Fibroblast of lung (primary cell): ENCODE measurements at regions not wholly inside any gene's neighbourhood (a gene's known extent, or its start where the extent isn't known, plus 50 kb on each side); places are given as distances from the start of the nearest gene placed in this dataset.

Source experiments
- DNase-seq, 2 donors: peaks; one replicate each; pipeline versions ENCODE4 v3.0.0 to v3.0.0-alpha.2; 2010; ENCODE audit warnings: low read depth in 2 of 2
- H2AFZ ChIP-seq: 2 replicates; pipeline ENCODE4 v1.5.1; 2012; ENCODE audit warnings: low read length, control low read depth, inconsistent platforms
- H3K27ac ChIP-seq: 2 replicates; pipeline ENCODE4 v1.5.1; 2011; ENCODE audit warnings: low read length, control low read depth; ENCODE audit not compliant: insufficient read depth
- H3K27me3 ChIP-seq: 2 replicates; pipeline ENCODE4 v1.5.1; 2011; ENCODE audit warnings: mild to moderate bottlenecking, low read length; ENCODE audit not compliant: control insufficient read depth, insufficient read depth
- H3K36me3 ChIP-seq: 2 replicates; pipeline ENCODE4 v1.5.1; 2011; ENCODE audit warnings: low read length; ENCODE audit not compliant: control insufficient read depth, insufficient read depth
- H3K4me1 ChIP-seq: 2 replicates; pipeline ENCODE4 v1.5.1; 2011; ENCODE audit warnings: low read length; ENCODE audit not compliant: control insufficient read depth, insufficient read depth; ENCODE audit errors: extremely low read depth
- H3K4me2 ChIP-seq: 2 replicates; pipeline ENCODE4 v1.5.1; 2011; ENCODE audit warnings: low read length, control low read depth; ENCODE audit not compliant: insufficient read depth; ENCODE audit errors: extremely low read depth
- H3K4me3 ChIP-seq, 4 experiments: fragments of 200-600 bp in 1 of 4; sonication (generic) in 1 of 4; replicated peaks in 1 of 4; 2 replicates each; pipeline ENCODE4 v1.5.1; 2011 to 2016; ENCODE audit warnings: low read length in 4 of 4, low read depth in 3 of 4, mild to moderate bottlenecking in 3 of 4, control low read depth in 2 of 4, inconsistent platforms in 1 of 4, mixed read lengths in 1 of 4; ENCODE audit not compliant: insufficient read depth in 1 of 4; ENCODE audit errors: control extremely low read depth in 1 of 4
- H3K79me2 ChIP-seq: 2 replicates; pipeline ENCODE4 v1.5.1; 2012; ENCODE audit warnings: mild to moderate bottlenecking, low read length, inconsistent platforms; ENCODE audit not compliant: control insufficient read depth, insufficient read depth
- H3K9ac ChIP-seq: 2 replicates; pipeline ENCODE4 v1.5.1; 2011; ENCODE audit warnings: mild to moderate bottlenecking, low read length, control low read depth; ENCODE audit not compliant: insufficient read depth
- H3K9me3 ChIP-seq: 2 replicates; pipeline ENCODE4 v1.5.1; 2012; ENCODE audit warnings: low read depth, low read length; ENCODE audit not compliant: control insufficient read depth, insufficient read depth
- H4K20me1 ChIP-seq: 2 replicates; pipeline ENCODE4 v1.5.1; 2011; ENCODE audit warnings: low read length; ENCODE audit not compliant: control insufficient read depth, insufficient read depth; ENCODE audit errors: extremely low read depth
- CTCF ChIP-seq, 2 donors: IDR thresholded peaks in 1 of 2; conservative IDR thresholded peaks in 1 of 2; 1 replicate in 1 of 2; 2 replicates in 1 of 2; pipeline ENCODE4 v1.5.1; 2011 to 2012; ENCODE audit warnings: low read length in 2 of 2, control low read depth in 1 of 2, inconsistent platforms in 1 of 2, low read depth in 1 of 2, mild to moderate bottlenecking in 1 of 2
- EZH2 ChIP-seq: IDR thresholded peaks from 2 replicates; pipeline ENCODE4 v1.5.1; 2012; ENCODE audit warnings: low read length, control low read depth, mild to moderate bottlenecking; ENCODE audit errors: missing control alignments

- H3K27ac ChIP-seq = no peak overlapping the region
- H3K36me3 ChIP-seq = no peaks in the 10 kb centered on the region
- TF ChIP-seq EZH2 (no peak), CTCF (conservative IDR thresholded peaks at IDR 0.05 in 1 of 2, IDR thresholded peaks at IDR 0.05 in 1 of 2; ENCODE audit: low read depth in 1 of 2, low read length in 2 of 2) (no peak)
- no peaks in the 10 kb centered on the region for H3K79me2 ChIP-seq
- H3K9me3 ChIP-seq = no peaks in the 10 kb centered on the region
- H2AFZ ChIP-seq = no peak overlapping the region
- H3K4me3 ChIP-seq = no peak overlapping the region
- H3K4me2 ChIP-seq = no peak overlapping the region
- H3K27me3 ChIP-seq = no peaks in the 10 kb centered on the region
- no peaks in the 10 kb centered on the region for H4K20me1 ChIP-seq
- no peak overlapping the region for H3K9ac ChIP-seq
- no peaks in the 10 kb centered on the region for H3K4me1 ChIP-seq
- no peak for DNase-seq
Observed at GRCh38 chr5:52648726-52649125, 139.0 kb upstream of the ITGA1 start.

GRCh38 chr5:52655163-52655562 is 132.6 kb upstream of the ITGA1 start:
- H3K27me3 ChIP-seq = no peaks in the 10 kb centered on the region

DNA sequence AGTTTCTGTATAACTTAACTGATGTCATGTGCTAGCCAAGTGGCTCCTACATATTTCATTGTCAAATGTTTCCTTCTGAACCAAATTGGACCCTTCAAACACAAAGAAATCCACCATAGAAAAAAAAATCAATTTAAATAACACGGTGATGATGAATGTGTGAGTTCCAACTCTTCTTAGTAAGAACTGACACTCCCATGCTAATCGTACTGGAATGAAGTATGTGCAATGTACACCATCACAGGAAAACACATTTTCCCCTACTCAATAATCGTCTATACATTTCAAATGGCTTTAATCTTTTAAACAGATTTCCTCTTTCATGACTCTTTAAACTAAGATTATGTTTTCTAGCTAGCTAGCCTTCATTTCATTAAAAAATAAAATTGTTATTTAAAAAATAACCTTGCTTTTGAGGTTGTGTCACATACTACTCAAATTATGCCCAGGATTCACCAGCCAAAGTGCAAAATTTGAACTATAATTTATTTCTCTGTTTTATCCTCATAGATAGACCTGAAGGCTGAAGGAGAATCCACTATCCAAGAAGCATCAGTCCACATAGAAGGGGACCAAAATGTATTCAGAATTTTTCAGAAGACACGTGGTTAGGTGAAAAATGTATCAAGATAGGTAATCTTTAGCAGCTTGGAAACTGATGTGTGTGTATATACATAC is 131.0 kb upstream of the ITGA1 start:
- Histone ChIP-seq H3K9ac (no peak overlapping the region), H3K9me3 (no peaks in the 10 kb centered on the region), H3K4me3 (no peak overlapping the region), H3K36me3 (no peaks in the 10 kb centered on the region), H3K4me1 (no peaks in the 10 kb centered on the region), H3K27ac (no peak overlapping the region), H4K20me1 (no peaks in the 10 kb centered on the region), H2AFZ (no peak overlapping the region), H3K4me2 (no peak overlapping the region), H3K27me3 (no peaks in the 10 kb centered on the region), H3K79me2 (no peaks in the 10 kb centered on the region)
- TF ChIP-seq EZH2 = no peak
- no peak for TF ChIP-seq CTCF (conservative IDR thresholded peaks at IDR 0.05 in 1 of 2, IDR thresholded peaks at IDR 0.05 in 1 of 2; ENCODE audit: low read depth in 1 of 2, low read length in 2 of 2)
- DNase-seq = no peak

More at GRCh38 chr5:52655163-52655562, 132.6 kb upstream of the ITGA1 start:
- Histone ChIP-seq H3K4me1 (no peaks in the 10 kb centered on the region), H2AFZ (no peak overlapping the region), H3K79me2 (no peaks in the 10 kb centered on the region), H3K36me3 (no peaks in the 10 kb centered on the region), H3K4me2 (no peak overlapping the region), H3K9ac (no peak overlapping the region), H3K27ac (no peak overlapping the region), H3K9me3 (no peaks in the 10 kb centered on the region), H4K20me1 (no peaks in the 10 kb centered on the region), H3K4me3 (no peak overlapping the region)
- no peak for TF ChIP-seq CTCF (conservative IDR thresholded peaks at IDR 0.05 in 1 of 2, IDR thresholded peaks at IDR 0.05 in 1 of 2; ENCODE audit: low read depth in 1 of 2, low read length in 2 of 2)
- no peak for DNase-seq
